WTC11 (cell line): ENCODE measurements at regions not wholly inside any gene's neighbourhood (a gene's known extent, or its start where the extent isn't known, plus 50 kb on each side); places are given as distances from the start of the nearest gene placed in this dataset.

ENCODE experiments used
- ATAC-seq: fragments of 200-7000 bp; cut with Tn5 transposase; 2 replicates; pipeline ENCODE4 v1.10.0; 2021; ENCODE audit warnings: mild to moderate bottlenecking, moderate library complexity
- CTCF ChIA-PET: fragments of 300-600 bp; sonication (Branson Sonifier 250); formaldehyde crosslinking; loops from one replicate; lab custom pipeline; 2021; ENCODE audit warnings: antibody characterized with exemption; lab: Charles Lee
- POLR2A ChIA-PET: fragments of 350-600 bp; sonication (Branson Sonifier 250); formaldehyde crosslinking; loops from one replicate; lab custom pipeline; 2021; ENCODE audit warnings: antibody characterized with exemption; lab: Charles Lee
- DNase-seq: peaks from one replicate; pipeline ENCODE4 v3.0.0; 2021; ENCODE audit warnings: low spot score
- H3K27ac Mint-ChIP-seq: 2 replicates; pipeline ENCODE4 v1.8.0; 2021; ENCODE audit warnings: mixed read lengths
- H3K27me3 Mint-ChIP-seq: 2 replicates; pipeline ENCODE4 v1.8.0; 2021; ENCODE audit warnings: low read depth, mild to moderate bottlenecking, moderate library complexity, mixed read lengths
- H3K36me3 Mint-ChIP-seq: 2 replicates; pipeline ENCODE4 v1.8.0; 2021; ENCODE audit warnings: mixed read lengths
- H3K4me1 Mint-ChIP-seq: 2 replicates; pipeline ENCODE4 v1.8.0; 2022; ENCODE audit warnings: mixed read lengths
- H3K4me3 Mint-ChIP-seq: 2 replicates; pipeline ENCODE4 v1.8.0; 2021; ENCODE audit warnings: mild to moderate bottlenecking, moderate library complexity, mixed read lengths
- H3K9me3 Mint-ChIP-seq: 2 replicates; pipeline ENCODE4 v1.8.0; 2021; ENCODE audit warnings: mixed read lengths
- CREB1 ChIP-seq: sonication (generic); formaldehyde crosslinking; IDR thresholded peaks from 2 replicates; pipeline ENCODE4 v1.8.0; 2023; ENCODE audit warnings: mild to moderate bottlenecking, missing genetic modification reagents
- CTCF ChIP-seq: fragments of 200-600 bp; IDR thresholded peaks from 2 replicates; pipeline ENCODE4 v1.8.0; 2022; ENCODE audit warnings: antibody characterized with exemption
- ETV6 ChIP-seq: sonication (generic); formaldehyde crosslinking; IDR thresholded peaks from 2 replicates; pipeline ENCODE4 v1.8.1; 2022; ENCODE audit warnings: mild to moderate bottlenecking, missing genetic modification reagents
- GABPB1 ChIP-seq: sonication (generic); formaldehyde crosslinking; IDR thresholded peaks from 2 replicates; pipeline ENCODE4 v1.8.1; 2023; ENCODE audit warnings: mild to moderate bottlenecking, missing genetic modification reagents
- HMGA2 ChIP-seq: fragments of 250-450 bp; sonication (Bioruptor Pico); IDR thresholded peaks from 2 replicates; pipeline ENCODE4 v1.4.0; 2021; ENCODE audit warnings: mild to moderate bottlenecking, moderate library complexity
- JAZF1 ChIP-seq: fragments of 250-450 bp; sonication (Bioruptor Pico); IDR thresholded peaks from 2 replicates; pipeline ENCODE4 v1.9.0; 2021; ENCODE audit warnings: moderate library complexity, mild to moderate bottlenecking, inconsistent platforms
- MXD4 ChIP-seq: fragments of 250-450 bp; sonication (Bioruptor Pico); IDR thresholded peaks from 2 replicates; pipeline ENCODE4 v1.8.0; 2021; ENCODE audit warnings: mild to moderate bottlenecking, moderate library complexity, borderline replicate concordance
- MYBL2 ChIP-seq: sonication (generic); formaldehyde crosslinking; IDR thresholded peaks from 2 replicates; pipeline ENCODE4 v1.8.1; 2023; ENCODE audit warnings: mild to moderate bottlenecking, moderate library complexity, missing genetic modification reagents
- NR2C2 ChIP-seq: sonication (generic); formaldehyde crosslinking; IDR thresholded peaks from 2 replicates; pipeline ENCODE4 v1.8.0; 2022; ENCODE audit warnings: mild to moderate bottlenecking, missing genetic modification reagents
- OVOL2 ChIP-seq: fragments of 250-450 bp; sonication (Bioruptor Pico); IDR thresholded peaks from 2 replicates; pipeline ENCODE4 v1.9.0; 2021; ENCODE audit warnings: mild to moderate bottlenecking, borderline replicate concordance
- PREB ChIP-seq: sonication (generic); formaldehyde crosslinking; IDR thresholded peaks from 2 replicates; pipeline ENCODE4 v1.8.1; 2022; ENCODE audit warnings: mild to moderate bottlenecking, missing genetic modification reagents, moderate library complexity, borderline replicate concordance
- RORB ChIP-seq: fragments of 250-450 bp; sonication (Bioruptor Pico); IDR thresholded peaks from 2 replicates; pipeline ENCODE4 v1.9.0; 2021; ENCODE audit warnings: mild to moderate bottlenecking
- TEAD4 ChIP-seq: sonication (generic); formaldehyde crosslinking; IDR thresholded peaks from 2 replicates; pipeline ENCODE4 v1.8.0; 2022; ENCODE audit warnings: mild to moderate bottlenecking, missing genetic modification reagents
- USF1 ChIP-seq: sonication (generic); formaldehyde crosslinking; IDR thresholded peaks from 2 replicates; pipeline ENCODE4 v1.8.0; 2022; ENCODE audit warnings: mild to moderate bottlenecking, missing genetic modification reagents
- USF2 ChIP-seq: sonication (generic); formaldehyde crosslinking; IDR thresholded peaks from 2 replicates; pipeline ENCODE4 v1.8.1; 2023; ENCODE audit warnings: mild to moderate bottlenecking, missing genetic modification reagents, moderate library complexity
- ZBTB43 ChIP-seq: sonication (generic); formaldehyde crosslinking; IDR thresholded peaks from 2 replicates; pipeline ENCODE4 v1.8.1; 2023; ENCODE audit warnings: mild to moderate bottlenecking, missing genetic modification reagents
- ZNF121 ChIP-seq: sonication (generic); formaldehyde crosslinking; IDR thresholded peaks from 2 replicates; pipeline ENCODE4 v1.8.0; 2023; ENCODE audit warnings: missing genetic modification reagents
- ZNF138 ChIP-seq: sonication (generic); formaldehyde crosslinking; conservative IDR thresholded peaks from 2 replicates; pipeline ENCODE4 v1.8.1; 2022; ENCODE audit warnings: mild to moderate bottlenecking, moderate library complexity, missing genetic modification reagents
- ZNF232 ChIP-seq: sonication (generic); formaldehyde crosslinking; IDR thresholded peaks from 2 replicates; pipeline ENCODE4 v1.8.0; 2022; ENCODE audit warnings: mild to moderate bottlenecking, missing genetic modification reagents
- ZNF512 ChIP-seq: sonication (generic); formaldehyde crosslinking; IDR thresholded peaks from 2 replicates; pipeline ENCODE4 v1.8.1; 2022; ENCODE audit warnings: missing genetic modification reagents, borderline replicate concordance
- ZNF532 ChIP-seq: fragments of 250-450 bp; sonication (Bioruptor Pico); IDR thresholded peaks from 2 replicates; pipeline ENCODE4 v1.9.0; 2021; ENCODE audit warnings: mild to moderate bottlenecking, borderline replicate concordance

- no peak for TF ChIP-seq OVOL2 (CRISPR knock-in tag)
Measured at GRCh38 chr5:9947944-9948343, 301.7 kb downstream of the ATPSCKMT start (continued).

GRCh38 chr5:9947225-9947714, 302.4 kb downstream of the ATPSCKMT start:
- H3K27ac Mint-ChIP-seq: no peak overlapping the region
- TF ChIP-seq ZNF512 (CRISPR knock-in tag): no peak
- no peak for TF ChIP-seq PREB (CRISPR knock-in tag)
- TF ChIP-seq CTCF: no peak
- no peak for TF ChIP-seq ZNF121
- no peak for TF ChIP-seq USF2 (CRISPR knock-in tag)
- TF ChIP-seq ZBTB43 (CRISPR knock-in tag): no peak
- TF ChIP-seq OVOL2 (CRISPR knock-in tag): no peak
- no peak for TF ChIP-seq RORB (CRISPR knock-in tag)
- TF ChIP-seq ETV6 (CRISPR knock-in tag): no peak
- TF ChIP-seq ZNF138: no peak
- no peak for TF ChIP-seq NR2C2 (CRISPR knock-in tag)
- peaks cover 6% of the 10 kb centered on the region; the same call in 1 of the 2 replicates for H3K9me3 Mint-ChIP-seq
- peaks cover 20% of the 10 kb centered on the region for H3K4me1 Mint-ChIP-seq
- no peak overlapping the region for H3K4me3 Mint-ChIP-seq
- no peaks in the 10 kb centered on the region for H3K27me3 Mint-ChIP-seq
- ChIA-PET CTCF (no interaction called here), POLR2A (no interaction called here)
- DNase-seq (no peak), ATAC-seq (no peak)
- H3K36me3 Mint-ChIP-seq: no peaks in the 10 kb centered on the region

- ATAC-seq (peak; percentile 85), DNase-seq (no peak)
- peaks cover 18% of the 10 kb centered on the region for H3K36me3 Mint-ChIP-seq
- H3K27ac Mint-ChIP-seq: no peak overlapping the region
- H3K9me3 Mint-ChIP-seq: peaks cover 35% of the 10 kb centered on the region
- H3K4me1 Mint-ChIP-seq: peaks cover 6% of the 10 kb centered on the region
- CTCF ChIA-PET: interaction anchor here (1.5 kb wide), 1 partner anchor 35 kb away, joined by 3 read pairs; no protein-coding TSS in a partner anchor
- POLR2A ChIA-PET: no interaction called here
- no peak overlapping the region for H3K4me3 Mint-ChIP-seq
- H3K27me3 Mint-ChIP-seq: peaks cover 12% of the 10 kb centered on the region
- TF ChIP-seq ZNF532 (CRISPR knock-in tag) (no peak), ETV6 (CRISPR knock-in tag) (no peak), MYBL2 (CRISPR knock-in tag) (no peak), CREB1 (CRISPR knock-in tag) (no peak), JAZF1 (CRISPR knock-in tag) (no peak), GABPB1 (no peak), ZNF232 (CRISPR knock-in tag) (no peak), USF1 (peak; percentile 88), USF2 (CRISPR knock-in tag) (peak; percentile 90), MXD4 (CRISPR knock-in tag) (no peak), TEAD4 (no peak), HMGA2 (CRISPR knock-in tag) (no peak)
Measured at GRCh38 chr5:9932770-9933169, 302.6 kb upstream of the TAS2R1 start.
